ENCODE measurements at regions not wholly inside any gene's neighbourhood (a gene's known extent, or its start where the extent isn't known, plus 50 kb on each side); places are given as distances from the start of the nearest gene placed in this dataset.

DNA sequence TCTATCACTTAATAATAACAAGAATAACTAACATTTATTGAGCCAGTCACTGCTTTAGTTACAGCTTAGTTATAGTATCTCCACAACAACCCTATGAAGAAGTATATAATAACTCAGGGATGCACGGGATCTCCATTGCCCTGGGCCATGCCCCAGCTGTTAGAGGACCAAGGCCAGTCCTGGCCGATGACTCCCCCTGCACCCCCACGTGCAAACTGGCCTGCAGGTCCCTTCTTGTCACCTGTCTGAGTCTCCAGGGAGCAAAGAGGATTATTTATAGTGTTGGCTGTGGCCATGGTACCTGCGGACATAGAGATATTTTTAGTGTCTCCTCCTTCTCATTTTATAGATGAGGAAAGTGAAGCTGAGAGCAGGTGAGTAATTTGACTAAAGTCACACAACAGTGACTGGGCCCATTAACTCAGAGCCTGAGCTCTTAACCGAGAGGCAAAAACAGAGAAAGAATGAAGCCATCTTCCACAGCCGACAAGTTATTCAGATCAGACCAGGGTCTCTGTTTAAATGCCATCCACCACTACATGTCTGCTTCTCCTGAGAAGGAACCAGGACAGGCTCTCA is 94.4 kb downstream of the TMEM215 start:
- WGBS (ENCODE audit: insufficient coverage), result 72% methylated on average over 4 of the region's 6 CpGs
- H3K27me3 Mint-ChIP-seq, result peaks cover 11% of the 10 kb centered on the region
- TF ChIP-seq EZH2 (IDR thresholded peaks at IDR 0.05; ENCODE audit: borderline replicate concordance, insufficient read depth, low read depth, low read length, poor library complexity, severe bottlenecking) (no peak), CTCF (IDR thresholded peaks at IDR 0.05) (no peak)
- Histone ChIP-seq H3K4me2 (replicated peaks; ENCODE audit: low read depth, low read length, poor library complexity, severe bottlenecking) (no peak overlapping the region), H3K4me3 (ENCODE audit: control extremely low read depth in 1 of 5, extremely low read depth in 1 of 5, insufficient read depth in 1 of 5, low read depth in 2 of 5, low read length in 4 of 5) (no peak overlapping the region), H3K36me3 (replicated peaks in 1 of 2; ENCODE audit: control extremely low read depth in 1 of 2, control insufficient read depth in 1 of 2, extremely low read depth in 1 of 2, insufficient read depth in 2 of 2, low read length in 1 of 2) (no peaks in the 10 kb centered on the region), H4K20me1 (ENCODE audit: control insufficient read depth, insufficient read depth, low read length, poor library complexity, severe bottlenecking) (no peaks in the 10 kb centered on the region), H3K27me3 (replicated peaks in 1 of 4; ENCODE audit: control extremely low read depth in 1 of 4, control insufficient read depth in 3 of 4, insufficient read depth in 4 of 4, low read length in 3 of 4) (peaks cover 0 to 3% (median 0%) of the 10 kb centered on the region in 4 experiments), H3K27ac (ENCODE audit: low read length in 2 of 2) (no peak overlapping the region), H3K9ac (ENCODE audit: low read length) (no peak overlapping the region), H3K9me3 (ENCODE audit: control extremely low read depth in 1 of 3, control insufficient read depth in 2 of 3, insufficient read depth in 1 of 3, low read length in 2 of 3) (no peaks in the 10 kb centered on the region), H2AFZ (ENCODE audit: insufficient read depth, low read depth, low read length, poor library complexity, severe bottlenecking) (no peak overlapping the region), H3K79me2 (ENCODE audit: control insufficient read depth, insufficient read depth, low read length) (no peaks in the 10 kb centered on the region), H3K4me1 (ENCODE audit: control insufficient read depth in 2 of 2, insufficient read depth in 2 of 2, low read length in 2 of 2) (no peaks in the 10 kb centered on the region)
- ATAC-seq (ENCODE audit: low read depth), result no peak
- no peak overlapping the region for H3K27ac Mint-ChIP-seq
- H3K9me3 Mint-ChIP-seq (ENCODE audit: insufficient read depth), result no peaks in the 10 kb centered on the region
- POLR2A ChIA-PET, result no interaction called here
- CTCF ChIA-PET, result no interaction called here
- no peak overlapping the region for H3K4me3 Mint-ChIP-seq
- intact Hi-C loops (cut with micrococcal nuclease), result no loop called here
- H3K4me1 Mint-ChIP-seq, result peaks cover 4% of the 10 kb centered on the region
- no peak for DNase-seq

GRCh38 chr9:32879335-32879734 is 96.0 kb downstream of the TMEM215 start:
- Histone ChIP-seq H4K20me1 (ENCODE audit: control insufficient read depth, insufficient read depth, low read length, poor library complexity, severe bottlenecking) (no peaks in the 10 kb centered on the region), H3K4me3 (ENCODE audit: control extremely low read depth in 1 of 5, extremely low read depth in 1 of 5, insufficient read depth in 1 of 5, low read depth in 2 of 5, low read length in 4 of 5) (no peak overlapping the region), H3K9ac (ENCODE audit: low read length) (no peak overlapping the region), H3K36me3 (replicated peaks in 1 of 2; ENCODE audit: control extremely low read depth in 1 of 2, control insufficient read depth in 1 of 2, extremely low read depth in 1 of 2, insufficient read depth in 2 of 2, low read length in 1 of 2) (no peaks in the 10 kb centered on the region), H3K79me2 (ENCODE audit: control insufficient read depth, insufficient read depth, low read length) (no peaks in the 10 kb centered on the region), H3K9me3 (ENCODE audit: control extremely low read depth in 1 of 3, control insufficient read depth in 2 of 3, insufficient read depth in 1 of 3, low read length in 2 of 3) (no peaks in the 10 kb centered on the region), H3K27ac (ENCODE audit: low read length in 2 of 2) (no peak overlapping the region), H3K4me2 (replicated peaks; ENCODE audit: low read depth, low read length, poor library complexity, severe bottlenecking) (no peak overlapping the region), H3K4me1 (ENCODE audit: control insufficient read depth in 2 of 2, insufficient read depth in 2 of 2, low read length in 2 of 2) (no peaks in the 10 kb centered on the region), H2AFZ (ENCODE audit: insufficient read depth, low read depth, low read length, poor library complexity, severe bottlenecking) (no peak overlapping the region), H3K27me3 (replicated peaks in 1 of 4; ENCODE audit: control extremely low read depth in 1 of 4, control insufficient read depth in 3 of 4, insufficient read depth in 4 of 4, low read length in 3 of 4) (no peaks in the 10 kb centered on the region)
- ChIA-PET POLR2A (no interaction called here), CTCF (no interaction called here)
- Mint-ChIP-seq H3K4me3 (no peak overlapping the region), H3K4me1 (peaks cover 4% of the 10 kb centered on the region), H3K27me3 (peaks cover 11% of the 10 kb centered on the region), H3K27ac (no peak overlapping the region), H3K9me3 (ENCODE audit: insufficient read depth) (no peaks in the 10 kb centered on the region)
- no peak for DNase-seq
- TF ChIP-seq CTCF (IDR thresholded peaks at IDR 0.05), result no peak
- TF ChIP-seq EZH2 (IDR thresholded peaks at IDR 0.05; ENCODE audit: borderline replicate concordance, insufficient read depth, low read depth, low read length, poor library complexity, severe bottlenecking), result no peak
- 97% methylated on average over 3 of the region's 6 CpGs for WGBS (ENCODE audit: insufficient coverage)
- intact Hi-C loops (cut with micrococcal nuclease), result no loop called here
- ATAC-seq (ENCODE audit: low read depth), result no peak
